ENCODE measurements at regions not wholly inside any gene's neighbourhood (a gene's known extent, or its start where the extent isn't known, plus 50 kb on each side); places are given as distances from the start of the nearest gene placed in this dataset.

GRCh38 chr16:86962259-86962658 is 354.9 kb downstream of the C16orf95 start:
- no peak for FAIRE-seq
- no peak for TF ChIP-seq EP300 (IDR thresholded peaks at IDR 0.05; ENCODE audit: borderline replicate concordance in 1 of 2, control insufficient read depth in 1 of 2, low read depth in 2 of 2, low read length in 2 of 2)
- TF ChIP-seq CBFB (IDR thresholded peaks at IDR 0.05; ENCODE audit: low read depth): no peak
- TF ChIP-seq MYC (IDR thresholded peaks at IDR 0.05; ENCODE audit: insufficient read depth, insufficient read length, insufficient replicate concordance, low read length, severe bottlenecking): no peak
- no peak for TF ChIP-seq EGR1 (IDR thresholded peaks at IDR 0.05; ENCODE audit: borderline replicate concordance in 1 of 2, low read depth in 2 of 2, low read length in 2 of 2)
- no peak for TF ChIP-seq RAD21 (IDR thresholded peaks at IDR 0.05; ENCODE audit: insufficient read depth, low read depth, low read length)
- TF ChIP-seq CREB1 (IDR thresholded peaks at IDR 0.05; ENCODE audit: low read depth): no peak
- no peak for TF ChIP-seq NR2F1 (conservative IDR thresholded peaks at IDR 0.05)
- TF ChIP-seq TARDBP (IDR thresholded peaks at IDR 0.05; ENCODE audit: borderline replicate concordance): no peak
- no peak for TF ChIP-seq ZNF384 (IDR thresholded peaks at IDR 0.05; ENCODE audit: borderline replicate concordance, low read depth, low read length)
- no peak for TF ChIP-seq TBL1XR1 (IDR thresholded peaks at IDR 0.05; ENCODE audit: low read depth, low read length)
- intact Hi-C loops (cut with micrococcal nuclease; ENCODE audit: unreplicated experiment): no loop called here
- POLR2A ChIA-PET: no interaction called here
- Histone ChIP-seq H3K27ac (ENCODE audit: control insufficient read depth, insufficient read depth) (no peak overlapping the region), H3K4me3 (no peak overlapping the region), H3K4me2 (ENCODE audit: control insufficient read depth, insufficient read depth) (no peak overlapping the region), H3K27me3 (replicated peaks in 1 of 2; ENCODE audit: control insufficient read depth in 2 of 2, insufficient read depth in 2 of 2, low read length in 1 of 2) (peaks cover 0 to 2% of the 10 kb centered on the region in 2 experiments; a peak in 1 of 4 replicates), H3K9me3 (replicated peaks; ENCODE audit: control insufficient read depth, insufficient read depth, low read length) (no peaks in the 10 kb centered on the region), H3K79me2 (ENCODE audit: control insufficient read depth, insufficient read depth, low read length) (no peaks in the 10 kb centered on the region), H2AFZ (ENCODE audit: control insufficient read depth, low read depth, low read length) (no peak overlapping the region), H3K36me3 (ENCODE audit: control insufficient read depth in 2 of 2, insufficient read depth in 2 of 2, low read length in 1 of 2) (no peaks in the 10 kb centered on the region), H3K4me1 (ENCODE audit: control insufficient read depth, insufficient read depth, low read length) (no peaks in the 10 kb centered on the region), H3K9ac (ENCODE audit: control insufficient read depth, insufficient read depth, low read length) (no peak overlapping the region), H4K20me1 (ENCODE audit: control insufficient read depth, insufficient read depth) (no peaks in the 10 kb centered on the region)
- WGBS (ENCODE audit: insufficient coverage, insufficient replicate concordance, low lambda C conversion rate, missing lambda C conversion rate): 7% methylated on average over 7 of the region's 7 CpGs
- CTCF ChIA-PET: no interaction called here
- ATAC-seq: no peak
- RAD21 ChIA-PET (ENCODE audit: unreplicated experiment): no interaction called here
- in situ Hi-C loops (cut with MboI): no loop called here
- SMC1A ChIA-PET (ENCODE audit: uncharacterized antibody, unreplicated experiment): no interaction called here
- DNase-seq (ENCODE audit: low read depth, low spot score): no peak
- BruUV-seq (replicated peaks): no TSS peak
